ENCODE measurements at regions not wholly inside any gene's neighbourhood (a gene's known extent, or its start where the extent isn't known, plus 50 kb on each side); places are given as distances from the start of the nearest gene placed in this dataset.

DNA sequence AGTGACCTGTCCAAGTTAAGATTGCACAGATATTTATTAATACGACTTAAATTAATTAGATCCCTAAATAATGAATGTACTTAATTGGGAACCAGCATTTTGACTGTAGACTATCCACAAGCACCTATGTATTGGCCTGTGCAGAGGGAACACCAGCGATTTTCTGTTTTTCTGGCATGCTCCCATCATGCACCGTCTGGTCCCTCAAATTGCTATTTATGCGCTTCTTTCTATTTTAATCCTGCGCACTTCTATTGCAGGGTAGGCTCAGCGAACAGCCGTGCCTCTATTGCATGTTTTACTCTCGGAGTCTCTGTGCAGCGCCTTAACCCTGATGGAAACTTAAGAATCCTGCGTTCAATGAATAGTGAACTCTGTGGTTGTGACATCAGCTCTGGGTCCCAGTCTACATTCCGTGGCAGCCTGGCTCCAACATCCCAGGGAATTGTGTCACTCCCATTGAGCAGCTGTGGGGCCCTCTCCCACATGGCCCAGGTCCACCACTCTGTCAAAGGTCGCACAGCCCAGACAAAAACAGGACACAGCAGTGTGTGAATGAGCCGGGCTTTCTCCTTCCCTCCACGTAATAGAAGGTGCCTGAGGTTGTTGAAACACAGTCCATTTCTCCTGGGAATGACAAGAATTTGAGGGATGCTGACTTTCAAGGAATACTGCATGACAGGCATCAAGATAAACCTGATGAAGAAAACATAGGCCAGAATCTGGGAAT lies 239.7 kb upstream of the KLF6 start:
- Histone ChIP-seq H3K27me3 (replicated peaks in 1 of 4; ENCODE audit: control extremely low read depth in 1 of 4, control insufficient read depth in 3 of 4, insufficient read depth in 4 of 4, low read length in 3 of 4) (no peaks in the 10 kb centered on the region), H3K9me3 (ENCODE audit: control extremely low read depth in 1 of 3, control insufficient read depth in 2 of 3, insufficient read depth in 1 of 3, low read length in 2 of 3) (no peaks in the 10 kb centered on the region), H3K27ac (ENCODE audit: low read length in 2 of 2) (no peak overlapping the region), H3K4me1 (ENCODE audit: control insufficient read depth in 2 of 2, insufficient read depth in 2 of 2, low read length in 2 of 2) (no peaks in the 10 kb centered on the region), H3K36me3 (replicated peaks in 1 of 2; ENCODE audit: control extremely low read depth in 1 of 2, control insufficient read depth in 1 of 2, extremely low read depth in 1 of 2, insufficient read depth in 2 of 2, low read length in 1 of 2) (no peaks in the 10 kb centered on the region), H3K79me2 (ENCODE audit: control insufficient read depth, insufficient read depth, low read length) (no peaks in the 10 kb centered on the region), H3K4me3 (ENCODE audit: control extremely low read depth in 1 of 5, extremely low read depth in 1 of 5, insufficient read depth in 1 of 5, low read depth in 2 of 5, low read length in 4 of 5) (no peak overlapping the region), H3K9ac (ENCODE audit: low read length) (no peak overlapping the region), H3K4me2 (replicated peaks; ENCODE audit: low read depth, low read length, poor library complexity, severe bottlenecking) (no peak overlapping the region), H2AFZ (ENCODE audit: insufficient read depth, low read depth, low read length, poor library complexity, severe bottlenecking) (no peak overlapping the region), H4K20me1 (ENCODE audit: control insufficient read depth, insufficient read depth, low read length, poor library complexity, severe bottlenecking) (no peaks in the 10 kb centered on the region)
- intact Hi-C loops (cut with micrococcal nuclease): no loop called here
- Mint-ChIP-seq H3K27me3 (no peaks in the 10 kb centered on the region), H3K27ac (no peak overlapping the region), H3K4me3 (no peak overlapping the region), H3K9me3 (ENCODE audit: insufficient read depth) (no peaks in the 10 kb centered on the region), H3K4me1 (no peaks in the 10 kb centered on the region)
- CTCF ChIA-PET: no interaction called here
- POLR2A ChIA-PET: no interaction called here
- ATAC-seq (ENCODE audit: low read depth) (no peak), DNase-seq (no peak)
- no peak for TF ChIP-seq EZH2 (IDR thresholded peaks at IDR 0.05; ENCODE audit: borderline replicate concordance, insufficient read depth, low read depth, low read length, poor library complexity, severe bottlenecking)
- TF ChIP-seq, protein P1, sequence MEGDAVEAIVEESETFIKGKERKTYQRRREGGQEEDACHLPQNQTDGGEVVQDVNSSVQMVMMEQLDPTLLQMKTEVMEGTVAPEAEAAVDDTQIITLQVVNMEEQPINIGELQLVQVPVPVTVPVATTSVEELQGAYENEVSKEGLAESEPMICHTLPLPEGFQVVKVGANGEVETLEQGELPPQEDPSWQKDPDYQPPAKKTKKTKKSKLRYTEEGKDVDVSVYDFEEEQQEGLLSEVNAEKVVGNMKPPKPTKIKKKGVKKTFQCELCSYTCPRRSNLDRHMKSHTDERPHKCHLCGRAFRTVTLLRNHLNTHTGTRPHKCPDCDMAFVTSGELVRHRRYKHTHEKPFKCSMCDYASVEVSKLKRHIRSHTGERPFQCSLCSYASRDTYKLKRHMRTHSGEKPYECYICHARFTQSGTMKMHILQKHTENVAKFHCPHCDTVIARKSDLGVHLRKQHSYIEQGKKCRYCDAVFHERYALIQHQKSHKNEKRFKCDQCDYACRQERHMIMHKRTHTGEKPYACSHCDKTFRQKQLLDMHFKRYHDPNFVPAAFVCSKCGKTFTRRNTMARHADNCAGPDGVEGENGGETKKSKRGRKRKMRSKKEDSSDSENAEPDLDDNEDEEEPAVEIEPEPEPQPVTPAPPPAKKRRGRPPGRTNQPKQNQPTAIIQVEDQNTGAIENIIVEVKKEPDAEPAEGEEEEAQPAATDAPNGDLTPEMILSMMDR (IDR thresholded peaks at IDR 0.05): no peak
- WGBS (ENCODE audit: insufficient coverage): 98% methylated on average over 12 of the region's 14 CpGs

DNA sequence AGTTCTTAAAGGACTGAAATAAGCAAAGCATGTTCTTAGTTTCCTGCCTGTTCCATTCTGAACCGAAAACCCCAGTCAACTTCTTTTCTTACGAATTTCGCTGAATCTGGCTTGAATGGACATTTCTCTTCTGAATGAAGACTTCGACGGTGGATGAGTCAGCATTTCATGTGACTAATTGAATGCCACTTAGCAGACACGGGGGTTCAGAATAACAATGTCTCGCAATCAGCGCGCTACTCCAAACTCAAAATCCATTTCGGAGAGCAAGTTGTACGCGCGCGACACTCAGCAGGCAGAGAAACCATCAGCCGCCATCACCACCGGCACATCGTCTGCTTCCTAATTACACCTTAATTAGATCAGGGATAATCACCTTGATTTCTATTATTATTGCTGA lies 239.0 kb upstream of the KLF6 start:
- POLR2A ChIA-PET: no interaction called here
- no peak for DNase-seq
- no peak overlapping the region for H3K27ac ChIP-seq (ENCODE audit: low read length in 2 of 2)

More for the DNA sequence above, 239.0 kb upstream of the KLF6 start:
- Histone ChIP-seq H3K9ac (ENCODE audit: low read length) (no peak overlapping the region), H4K20me1 (ENCODE audit: control insufficient read depth, insufficient read depth, low read length, poor library complexity, severe bottlenecking) (no peaks in the 10 kb centered on the region), H3K4me3 (ENCODE audit: control extremely low read depth in 1 of 5, extremely low read depth in 1 of 5, insufficient read depth in 1 of 5, low read depth in 2 of 5, low read length in 4 of 5) (no peak overlapping the region), H3K27me3 (replicated peaks in 1 of 4; ENCODE audit: control extremely low read depth in 1 of 4, control insufficient read depth in 3 of 4, insufficient read depth in 4 of 4, low read length in 3 of 4) (no peaks in the 10 kb centered on the region), H3K79me2 (ENCODE audit: control insufficient read depth, insufficient read depth, low read length) (no peaks in the 10 kb centered on the region), H3K4me2 (replicated peaks; ENCODE audit: low read depth, low read length, poor library complexity, severe bottlenecking) (no peak overlapping the region), H3K36me3 (replicated peaks in 1 of 2; ENCODE audit: control extremely low read depth in 1 of 2, control insufficient read depth in 1 of 2, extremely low read depth in 1 of 2, insufficient read depth in 2 of 2, low read length in 1 of 2) (no peaks in the 10 kb centered on the region), H3K9me3 (ENCODE audit: control extremely low read depth in 1 of 3, control insufficient read depth in 2 of 3, insufficient read depth in 1 of 3, low read length in 2 of 3) (no peaks in the 10 kb centered on the region), H3K4me1 (ENCODE audit: control insufficient read depth in 2 of 2, insufficient read depth in 2 of 2, low read length in 2 of 2) (no peaks in the 10 kb centered on the region), H2AFZ (ENCODE audit: insufficient read depth, low read depth, low read length, poor library complexity, severe bottlenecking) (no peak overlapping the region)
- no peak overlapping the region for H3K4me3 Mint-ChIP-seq
- no peaks in the 10 kb centered on the region for H3K27me3 Mint-ChIP-seq
- TF ChIP-seq, protein P1 (IDR thresholded peaks at IDR 0.05): no peak
- no peak for TF ChIP-seq EZH2 (IDR thresholded peaks at IDR 0.05; ENCODE audit: borderline replicate concordance, insufficient read depth, low read depth, low read length, poor library complexity, severe bottlenecking)
- ATAC-seq (ENCODE audit: low read depth): no peak
- H3K27ac Mint-ChIP-seq: no peak overlapping the region
- WGBS (ENCODE audit: insufficient coverage): 94% methylated on average over 9 of the region's 17 CpGs
- no peaks in the 10 kb centered on the region for H3K4me1 Mint-ChIP-seq
- CTCF ChIA-PET: no interaction called here
- H3K9me3 Mint-ChIP-seq (ENCODE audit: insufficient read depth): no peaks in the 10 kb centered on the region
- intact Hi-C loops (cut with micrococcal nuclease): no loop called here

Data from B cell (primary cell).